HTR-8/SVneo (cell line): ENCODE measurements at regions not wholly inside any gene's neighbourhood (a gene's known extent, or its start where the extent isn't known, plus 50 kb on each side); places are given as distances from the start of the nearest gene placed in this dataset.

Experiments used
- DNase-seq: peaks from one replicate; pipeline ENCODE4 v3.0.0; 2011; ENCODE audit warnings: low spot score, mixed read lengths; ENCODE audit not compliant: insufficient read length
- FAIRE-seq: peaks from 2 replicates; lab custom pipeline; 2011; peaks lifted over from hg19 to GRCh38; lab: Jason Lieb, UNC

DNA sequence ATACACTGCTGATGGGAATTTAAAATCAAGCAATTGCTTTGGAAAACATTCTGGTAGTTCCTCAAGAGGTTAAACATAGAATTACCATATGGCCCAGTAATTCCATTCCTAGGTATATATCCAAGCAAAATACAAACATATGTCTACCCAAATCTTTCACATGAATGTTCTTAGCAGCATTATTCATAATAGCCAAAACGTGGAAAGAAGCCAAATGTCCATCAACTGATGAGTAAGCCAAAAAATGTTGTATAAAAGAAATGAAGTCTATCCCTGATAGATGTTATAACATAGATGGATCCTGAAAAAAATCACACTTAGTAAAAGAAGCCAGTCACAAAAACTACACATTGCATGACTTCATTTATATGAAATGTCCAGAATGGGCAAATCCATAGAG lies 893.0 kb downstream of the SORCS3 start:
- no peak for FAIRE-seq
- DNase-seq: no peak

- DNase-seq (no peak), FAIRE-seq (no peak)
Measured at GRCh38 chr10:105516511-105516910, 875.4 kb downstream of the SORCS3 start.

DNA sequence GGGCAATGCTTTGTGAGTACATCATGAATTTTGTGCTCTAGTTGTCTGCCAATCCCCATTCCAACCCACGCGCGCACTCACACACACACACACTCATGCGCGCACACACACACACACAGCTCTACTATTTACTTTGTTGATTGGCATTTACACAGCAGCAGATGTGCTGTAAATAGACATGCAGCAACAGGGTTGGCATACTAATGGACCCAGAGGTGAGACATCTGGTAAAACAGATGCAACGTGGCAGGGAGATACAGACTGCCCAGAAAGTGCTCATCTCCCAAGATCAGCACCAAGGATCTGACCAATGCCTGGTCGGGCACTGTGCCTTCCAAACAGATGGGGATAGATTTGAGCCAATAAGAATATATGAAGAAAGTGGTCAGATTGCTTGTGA lies 873.0 kb downstream of the SORCS3 start:
- FAIRE-seq: no peak
- DNase-seq: no peak

- FAIRE-seq (no peak), DNase-seq (no peak)
Measured at GRCh38 chr10:105509517-105509916, 868.4 kb downstream of the SORCS3 start.

DNA sequence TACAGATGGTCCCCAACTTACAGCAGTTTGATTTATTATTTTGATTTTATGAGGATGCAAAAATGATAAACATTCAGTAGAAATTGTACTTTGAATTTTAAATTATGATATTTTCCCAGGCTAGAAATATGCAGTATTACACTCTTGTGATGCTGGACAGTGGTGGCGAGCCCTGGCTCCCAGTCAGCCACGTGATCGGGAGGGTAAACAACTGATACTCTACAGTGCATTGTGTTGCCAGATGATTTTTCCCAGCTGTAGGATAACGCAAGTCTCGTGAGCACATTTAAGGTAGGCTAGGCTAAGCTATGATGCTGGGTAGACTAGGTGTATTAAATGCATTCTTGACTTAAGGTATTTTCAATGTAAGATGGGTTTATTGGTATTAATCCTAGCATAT lies 865.2 kb downstream of the SORCS3 start:
- FAIRE-seq (no peak), DNase-seq (no peak)

DNA sequence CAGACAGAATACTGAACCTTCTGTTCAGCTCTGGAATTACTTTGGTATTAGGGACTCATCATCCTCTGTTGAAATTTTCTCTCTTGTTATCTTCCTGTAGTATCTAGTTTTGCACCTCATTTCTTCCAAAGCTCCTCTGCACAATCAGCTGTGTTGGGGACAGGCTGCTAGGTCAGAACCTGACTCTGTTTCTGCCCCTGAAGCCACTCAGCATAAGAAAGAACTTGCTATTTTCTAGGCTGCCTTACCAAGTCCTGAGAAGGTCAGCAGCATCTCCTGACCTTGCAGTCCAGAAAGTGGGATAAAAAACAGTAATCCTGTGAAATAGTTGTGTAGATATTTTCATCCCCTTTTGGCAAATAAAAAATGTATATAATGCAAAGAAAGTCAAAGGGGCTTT lies 862.6 kb downstream of the SORCS3 start:
- no peak for DNase-seq

GRCh38 chr10:105502058-105502457 lies 861.0 kb downstream of the SORCS3 start:
- DNase-seq (no peak), FAIRE-seq (no peak)

More for the DNA sequence above, 862.6 kb downstream of the SORCS3 start:
- no peak for FAIRE-seq

GRCh38 chr10:105494944-105495343 lies 853.9 kb downstream of the SORCS3 start:
- FAIRE-seq (no peak), DNase-seq (no peak)

GRCh38 chr10:105494303-105494702 lies 853.2 kb downstream of the SORCS3 start:
- no peak for DNase-seq
- no peak for FAIRE-seq

- FAIRE-seq (no peak), DNase-seq (no peak)
Measured at GRCh38 chr10:105473170-105473569, 832.1 kb downstream of the SORCS3 start.

DNA sequence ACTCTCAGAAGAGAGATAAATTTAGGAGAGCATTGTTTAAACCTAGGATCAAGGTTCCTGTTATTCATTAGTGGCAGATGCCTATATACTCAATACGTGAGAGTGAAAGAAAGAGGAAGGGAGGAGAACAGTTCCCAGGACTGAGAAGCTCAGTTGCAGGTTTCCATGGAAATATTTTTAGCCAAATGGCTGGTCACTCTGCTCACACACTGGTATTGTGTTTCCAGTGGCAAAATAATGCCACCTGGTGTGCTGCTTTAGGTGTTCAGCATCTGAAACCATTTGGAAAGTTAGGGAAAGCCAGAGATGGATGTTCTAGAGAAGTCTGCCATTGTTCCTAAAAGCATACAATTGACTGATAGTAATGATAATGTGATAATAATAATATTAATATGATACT lies 827.7 kb downstream of the SORCS3 start:
- no peak for FAIRE-seq
- DNase-seq: no peak

DNA sequence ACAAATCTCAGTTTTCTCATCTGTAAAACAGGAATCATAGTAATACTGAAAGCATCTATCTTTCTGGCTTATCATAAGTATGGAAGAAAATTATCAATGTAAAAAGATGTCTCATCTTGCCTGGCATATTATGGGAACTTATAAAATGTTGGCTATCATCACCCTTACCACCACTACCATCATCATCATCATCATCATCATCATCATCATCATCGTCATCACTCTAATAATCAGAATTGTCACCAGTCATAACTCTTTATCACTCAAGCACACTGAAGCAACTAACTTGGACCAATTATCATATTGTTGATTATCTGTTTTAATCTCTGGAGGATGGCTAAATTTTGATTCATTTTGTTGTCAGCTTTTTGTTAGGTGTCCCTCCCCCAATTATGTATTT lies 825.4 kb downstream of the SORCS3 start:
- FAIRE-seq (no peak), DNase-seq (no peak)

GRCh38 chr10:105434970-105435369 lies 793.9 kb downstream of the SORCS3 start:
- DNase-seq: no peak
- no peak for FAIRE-seq

- no peak for FAIRE-seq
- no peak for DNase-seq
Measured at GRCh38 chr10:105413997-105414396, 772.9 kb downstream of the SORCS3 start.

DNA sequence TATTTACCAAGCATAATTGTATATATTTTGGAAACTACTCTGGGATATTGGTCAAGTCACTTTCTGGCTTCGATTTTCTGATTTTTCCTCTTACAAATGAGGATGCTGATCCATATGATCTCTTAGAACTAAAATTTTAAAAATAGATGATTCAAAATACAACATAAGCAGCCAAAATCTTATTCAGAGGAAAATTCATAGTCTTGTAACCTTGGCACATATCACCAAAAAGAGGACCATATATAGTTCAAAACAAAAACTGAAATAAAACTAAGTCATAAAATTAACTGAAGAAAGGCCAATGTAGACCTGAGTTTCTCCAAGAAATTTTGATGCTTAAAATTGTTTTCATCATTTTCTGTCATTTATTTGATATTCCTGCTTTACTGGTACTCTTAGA lies 768.3 kb downstream of the SORCS3 start:
- no peak for FAIRE-seq
- DNase-seq: no peak

DNA sequence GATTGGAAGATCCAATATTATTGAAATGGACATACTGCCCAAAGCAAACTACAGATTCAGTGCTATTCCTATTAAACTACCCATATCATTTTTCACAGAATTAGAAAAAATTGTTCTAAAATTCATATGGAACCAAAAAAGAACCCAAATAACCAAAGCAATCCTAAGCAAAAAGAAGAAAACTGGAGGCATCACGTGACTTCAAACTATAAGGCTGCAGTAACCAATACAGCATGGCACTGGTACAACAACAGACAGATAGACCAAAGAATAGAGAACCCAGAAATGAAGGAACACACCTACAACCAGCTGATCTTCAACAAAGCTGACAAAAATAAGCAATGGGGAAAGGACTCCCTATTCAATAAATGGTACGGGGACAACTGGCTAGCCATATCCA lies 765.4 kb downstream of the SORCS3 start:
- no peak for FAIRE-seq
- no peak for DNase-seq

DNA sequence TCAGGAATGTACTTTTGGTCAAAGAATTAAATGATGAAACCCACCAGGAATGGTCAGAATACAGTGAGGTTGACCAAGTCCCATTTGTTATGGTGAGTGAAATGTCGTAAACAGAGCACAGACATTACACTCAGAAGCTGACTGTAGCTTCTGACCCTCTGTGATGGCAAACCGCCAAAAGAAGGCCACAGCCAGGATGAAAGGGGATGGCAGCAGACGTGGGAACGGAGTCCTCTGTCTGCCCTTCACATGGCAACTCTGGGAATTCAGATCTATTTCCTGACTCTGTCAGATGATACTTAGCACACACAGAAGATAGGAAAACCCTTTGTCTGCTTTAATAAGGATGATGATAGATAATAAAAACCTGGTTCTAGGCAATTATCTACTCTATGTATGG lies 757.1 kb downstream of the SORCS3 start:
- no peak for DNase-seq
- no peak for FAIRE-seq

- no peak for DNase-seq
- FAIRE-seq: no peak
Measured at GRCh38 chr10:105391670-105392351, 750.7 kb downstream of the SORCS3 start.

DNA sequence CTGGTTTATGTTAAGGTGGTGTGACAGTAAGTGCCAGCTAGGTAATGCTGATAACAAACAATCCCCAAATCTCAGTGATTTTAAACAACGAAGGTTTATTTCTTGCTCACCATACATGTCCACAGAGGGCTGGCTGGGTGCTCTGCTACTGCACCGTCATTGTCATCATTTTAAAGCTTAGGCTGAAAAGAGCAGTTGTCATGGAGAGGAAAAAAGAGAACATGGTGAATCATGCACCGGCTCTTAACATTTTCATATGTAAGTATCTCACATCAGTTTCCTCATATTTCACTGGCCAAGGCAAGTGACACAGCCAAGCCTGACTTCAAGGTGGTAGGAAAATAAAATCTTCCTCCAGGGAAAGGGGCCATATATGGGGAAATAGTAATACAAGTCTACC lies 746.9 kb downstream of the SORCS3 start:
- DNase-seq: no peak
- no peak for FAIRE-seq

GRCh38 chr10:105383978-105384377 lies 742.9 kb downstream of the SORCS3 start:
- DNase-seq (no peak), FAIRE-seq (no peak)

GRCh38 chr10:105370692-105371091 lies 729.6 kb downstream of the SORCS3 start:
- DNase-seq: no peak
- FAIRE-seq: no peak

GRCh38 chr10:105359708-105360107 lies 718.6 kb downstream of the SORCS3 start:
- DNase-seq: no peak
- FAIRE-seq: no peak

GRCh38 chr10:105358911-105359310 lies 717.8 kb downstream of the SORCS3 start:
- FAIRE-seq (no peak), DNase-seq (no peak)
